Smooth muscle cell (in vitro differentiated cells): ENCODE measurements at regions not wholly inside any gene's neighbourhood (a gene's known extent, or its start where the extent isn't known, plus 50 kb on each side); places are given as distances from the start of the nearest gene placed in this dataset.

ENCODE experiments used
- DNase-seq: peaks from one replicate; lab custom pipeline; 2025; ENCODE audit not compliant: unreplicated experiment; lab: John Stamatoyannopoulos, UW
- H2AFZ ChIP-seq: fragments of 200-600 bp; sonication (generic); 2 replicates; pipeline ENCODE4 v1.6.0; 2016; ENCODE audit warnings: antibody characterized with exemption, low read depth, mild to moderate bottlenecking
- H3F3A ChIP-seq: fragments of 200-600 bp; sonication (generic); 2 replicates; pipeline ENCODE4 v1.6.0; 2017; ENCODE audit warnings: antibody characterized with exemption, low read depth
- H3K27ac ChIP-seq: fragments of 200-600 bp; sonication (generic); 2 replicates; pipeline ENCODE4 v1.5.1; 2016; ENCODE audit warnings: low read depth, mild to moderate bottlenecking
- H3K27me3 ChIP-seq: fragments of 200-600 bp; sonication (generic); 2 replicates; pipeline ENCODE4 v1.6.1; 2016; ENCODE audit warnings: low read depth, mild to moderate bottlenecking
- H3K36me3 ChIP-seq: fragments of 200-600 bp; sonication (generic); 2 replicates; pipeline ENCODE4 v1.5.1; 2016; ENCODE audit warnings: low read depth
- H3K4me1 ChIP-seq: fragments of 200-600 bp; sonication (generic); 2 replicates; pipeline ENCODE4 v1.5.1; 2016; ENCODE audit warnings: low read depth
- H3K4me2 ChIP-seq: fragments of 200-600 bp; sonication (generic); 2 replicates; pipeline ENCODE4 v1.6.0; 2016; ENCODE audit warnings: mild to moderate bottlenecking
- H3K4me3 ChIP-seq: fragments of 200-600 bp; sonication (generic); 2 replicates; pipeline ENCODE4 v1.5.1; 2016; ENCODE audit warnings: mild to moderate bottlenecking
- H3K79me2 ChIP-seq: fragments of 200-600 bp; sonication (generic); 2 replicates; pipeline ENCODE4 v1.6.0; 2016; ENCODE audit warnings: low read depth, mild to moderate bottlenecking
- H3K9ac ChIP-seq: fragments of 200-600 bp; sonication (generic); 2 replicates; pipeline ENCODE4 v1.6.0; 2016; ENCODE audit warnings: low read depth
- H3K9me3 ChIP-seq: fragments of 200-600 bp; sonication (generic); replicated peaks from 2 replicates; pipeline ENCODE4 v1.5.1; 2016; ENCODE audit warnings: low read depth
- H4K20me1 ChIP-seq: fragments of 200-600 bp; sonication (generic); 2 replicates; pipeline ENCODE4 v1.6.0; 2016; ENCODE audit warnings: low read depth
- WGBS: methylation state at CpG from one replicate; pipeline ENCODE4 v1.1.7; 2016; ENCODE audit warnings: low lambda C conversion rate; 5-methylcytosine and 5-hydroxymethylcytosine counted together
- TF ChIP-seq, protein P1 (sequence below): fragments of 200-600 bp; sonication (generic); IDR thresholded peaks from 2 replicates; pipeline ENCODE4 v1.5.1; 2017; ENCODE audit warnings: borderline replicate concordance, mild to moderate bottlenecking, antibody characterized with exemption; ENCODE audit not compliant: insufficient read depth, poor library complexity, severe bottlenecking

DNA sequence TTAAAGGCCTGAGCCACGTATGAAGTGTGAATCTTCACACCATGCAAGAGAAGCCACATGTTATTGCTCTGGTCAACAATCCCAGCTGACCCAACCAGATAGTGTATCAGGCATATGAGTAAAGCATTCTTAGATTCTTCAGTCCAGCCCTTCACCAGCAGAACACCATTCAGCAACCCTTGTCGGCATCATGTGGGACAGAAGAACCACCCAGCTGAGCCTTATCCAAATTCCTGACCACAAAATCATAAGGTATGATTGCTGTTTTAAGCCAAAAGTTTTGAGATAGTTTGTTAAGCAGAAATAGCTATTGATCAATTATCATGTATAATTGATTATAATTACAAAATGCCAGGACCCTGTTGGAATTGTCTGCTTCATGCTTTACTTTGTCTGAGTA is 664.9 kb downstream of the VRK1 start:
- TF ChIP-seq, protein P1, sequence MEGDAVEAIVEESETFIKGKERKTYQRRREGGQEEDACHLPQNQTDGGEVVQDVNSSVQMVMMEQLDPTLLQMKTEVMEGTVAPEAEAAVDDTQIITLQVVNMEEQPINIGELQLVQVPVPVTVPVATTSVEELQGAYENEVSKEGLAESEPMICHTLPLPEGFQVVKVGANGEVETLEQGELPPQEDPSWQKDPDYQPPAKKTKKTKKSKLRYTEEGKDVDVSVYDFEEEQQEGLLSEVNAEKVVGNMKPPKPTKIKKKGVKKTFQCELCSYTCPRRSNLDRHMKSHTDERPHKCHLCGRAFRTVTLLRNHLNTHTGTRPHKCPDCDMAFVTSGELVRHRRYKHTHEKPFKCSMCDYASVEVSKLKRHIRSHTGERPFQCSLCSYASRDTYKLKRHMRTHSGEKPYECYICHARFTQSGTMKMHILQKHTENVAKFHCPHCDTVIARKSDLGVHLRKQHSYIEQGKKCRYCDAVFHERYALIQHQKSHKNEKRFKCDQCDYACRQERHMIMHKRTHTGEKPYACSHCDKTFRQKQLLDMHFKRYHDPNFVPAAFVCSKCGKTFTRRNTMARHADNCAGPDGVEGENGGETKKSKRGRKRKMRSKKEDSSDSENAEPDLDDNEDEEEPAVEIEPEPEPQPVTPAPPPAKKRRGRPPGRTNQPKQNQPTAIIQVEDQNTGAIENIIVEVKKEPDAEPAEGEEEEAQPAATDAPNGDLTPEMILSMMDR = no peak

GRCh38 chr14:97468220-97468619 is 671.0 kb downstream of the VRK1 start:
- DNase-seq = no peak
- Histone ChIP-seq H3K4me1 (no peaks in the 10 kb centered on the region), H3K4me2 (no peak overlapping the region), H3K27ac (no peak overlapping the region), H2AFZ (no peak overlapping the region), H3K9ac (no peak overlapping the region), H3K4me3 (no peak overlapping the region), H4K20me1 (no peaks in the 10 kb centered on the region), H3F3A (no peaks in the 10 kb centered on the region), H3K79me2 (no peaks in the 10 kb centered on the region), H3K36me3 (no peaks in the 10 kb centered on the region), H3K9me3 (no peaks in the 10 kb centered on the region), H3K27me3 (no peaks in the 10 kb centered on the region)
- TF ChIP-seq, protein P1 = no peak
- 80% methylated on average over 6 of the region's 6 CpGs for WGBS

More for the DNA sequence above, 664.9 kb downstream of the VRK1 start:
- Histone ChIP-seq H3K4me1 (peaks cover 11% of the 10 kb centered on the region), H3K27ac (no peak overlapping the region), H3K9ac (no peak overlapping the region), H4K20me1 (no peaks in the 10 kb centered on the region), H3K27me3 (no peaks in the 10 kb centered on the region), H3K4me2 (no peak overlapping the region), H3K79me2 (no peaks in the 10 kb centered on the region), H3K36me3 (no peaks in the 10 kb centered on the region), H2AFZ (no peak overlapping the region), H3F3A (no peaks in the 10 kb centered on the region), H3K4me3 (no peak overlapping the region), H3K9me3 (no peaks in the 10 kb centered on the region)
- DNase-seq = no peak
- 91% methylated on average over 2 of the region's 2 CpGs for WGBS

GRCh38 chr14:97477353-97477752 is 680.2 kb downstream of the VRK1 start:
- Histone ChIP-seq H3K36me3 (no peaks in the 10 kb centered on the region), H3K9me3 (no peaks in the 10 kb centered on the region), H3K9ac (no peak overlapping the region), H2AFZ (no peak overlapping the region), H3K79me2 (no peaks in the 10 kb centered on the region), H3F3A (no peaks in the 10 kb centered on the region), H3K27ac (no peak overlapping the region), H4K20me1 (no peaks in the 10 kb centered on the region), H3K4me3 (no peak overlapping the region), H3K27me3 (no peaks in the 10 kb centered on the region), H3K4me2 (no peak overlapping the region), H3K4me1 (no peaks in the 10 kb centered on the region)
- TF ChIP-seq, protein P1 = no peak
- no peak for DNase-seq
- 81% methylated on average over 4 of the region's 4 CpGs for WGBS

- no peak overlapping the region for H3K4me3 ChIP-seq
- no peaks in the 10 kb centered on the region for H3K4me1 ChIP-seq
- H3K36me3 ChIP-seq = no peaks in the 10 kb centered on the region
- no peaks in the 10 kb centered on the region for H4K20me1 ChIP-seq
- H2AFZ ChIP-seq = no peak overlapping the region
- H3K9ac ChIP-seq = no peak overlapping the region
- no peak for DNase-seq
- H3K27ac ChIP-seq = no peak overlapping the region
- H3K79me2 ChIP-seq = no peaks in the 10 kb centered on the region
- WGBS = 90% methylated on average over 10 of the region's 10 CpGs
- H3K9me3 ChIP-seq = no peaks in the 10 kb centered on the region
- H3F3A ChIP-seq = no peaks in the 10 kb centered on the region
- TF ChIP-seq, protein P1 = no peak
- no peaks in the 10 kb centered on the region for H3K27me3 ChIP-seq
- no peak overlapping the region for H3K4me2 ChIP-seq
Observed at GRCh38 chr14:97485201-97485600, 688.0 kb downstream of the VRK1 start.
